HepG2 (cell line): ENCODE measurements at regions not wholly inside any gene's neighbourhood (a gene's known extent, or its start where the extent isn't known, plus 50 kb on each side); places are given as distances from the start of the nearest gene placed in this dataset.

Experiments
- AHR ChIP-seq: IDR thresholded peaks from 2 replicates; pipeline ENCODE4 v1.6.1; 2018; ENCODE audit warnings: missing genetic modification reagents, missing compliant biosample characterization
- EED ChIP-seq: sonication (generic); formaldehyde crosslinking; IDR thresholded peaks from 2 replicates; pipeline ENCODE4 v1.5.0; 2020; ENCODE audit warnings: mild to moderate bottlenecking, missing genetic modification reagents
- FOXK1 ChIP-seq: sonication (generic); formaldehyde crosslinking; IDR thresholded peaks from 2 replicates; pipeline ENCODE4 v1.4.0; 2020; ENCODE audit warnings: low read depth, missing genetic modification reagents, borderline replicate concordance
- MIER3 ChIP-seq: IDR thresholded peaks from 2 replicates; pipeline ENCODE4 v1.6.1; 2016; ENCODE audit warnings: missing compliant biosample characterization, borderline replicate concordance
- MTA1 ChIP-seq: sonication (generic); formaldehyde crosslinking; IDR thresholded peaks from 2 replicates; pipeline ENCODE4 v1.4.0; 2020; ENCODE audit warnings: missing genetic modification reagents, mild to moderate bottlenecking, borderline replicate concordance
- NCOA2 ChIP-seq: sonication (generic); formaldehyde crosslinking; IDR thresholded peaks from 2 replicates; pipeline ENCODE4 v1.8.0; 2022; ENCODE audit warnings: inconsistent platforms
- NFATC3 ChIP-seq: sonication (generic); formaldehyde crosslinking; IDR thresholded peaks from 2 replicates; pipeline ENCODE4 v1.5.1; 2020; ENCODE audit warnings: mild to moderate bottlenecking, missing genetic modification reagents
- SMAD3 ChIP-seq: sonication (generic); formaldehyde crosslinking; IDR thresholded peaks from 2 replicates; pipeline ENCODE4 v1.4.0; 2020; ENCODE audit warnings: missing genetic modification reagents
- SNAI1 ChIP-seq: sonication (generic); formaldehyde crosslinking; IDR thresholded peaks from 2 replicates; pipeline ENCODE4 v1.5.0; 2020; ENCODE audit warnings: mild to moderate bottlenecking, missing genetic modification reagents, borderline replicate concordance
- ZFP36L1 ChIP-seq: sonication (generic); formaldehyde crosslinking; IDR thresholded peaks from 2 replicates; pipeline ENCODE4 v1.8.0; 2022; ENCODE audit warnings: mild to moderate bottlenecking, missing genetic modification reagents, moderate library complexity
- ZFP37 ChIP-seq: sonication (generic); formaldehyde crosslinking; IDR thresholded peaks from 2 replicates; pipeline ENCODE4 v1.4.0; 2020; ENCODE audit warnings: missing genetic modification reagents, borderline replicate concordance
- ZNF101 ChIP-seq: sonication (generic); formaldehyde crosslinking; IDR thresholded peaks from 2 replicates; pipeline ENCODE4 v1.4.0; 2020; ENCODE audit warnings: mild to moderate bottlenecking, low read depth, missing genetic modification reagents, borderline replicate concordance
- ZNF232 ChIP-seq: sonication (generic); formaldehyde crosslinking; IDR thresholded peaks from 2 replicates; pipeline ENCODE4 v1.4.0; 2020; ENCODE audit warnings: missing genetic modification reagents, borderline replicate concordance
- ZNF431 ChIP-seq: sonication (generic); formaldehyde crosslinking; IDR thresholded peaks from 2 replicates; pipeline ENCODE4 v1.9.0; 2022; ENCODE audit warnings: missing genetic modification reagents, low read depth, mild to moderate bottlenecking, borderline replicate concordance
- ZNF674 ChIP-seq: sonication (generic); formaldehyde crosslinking; IDR thresholded peaks from 2 replicates; pipeline ENCODE4 v1.5.0; 2020; ENCODE audit warnings: low read depth, mild to moderate bottlenecking, missing genetic modification reagents
- TF ChIP-seq, protein P1 (sequence below): sonication (generic); formaldehyde crosslinking; IDR thresholded peaks from 2 replicates; pipeline ENCODE4 v1.4.0; 2020; ENCODE audit warnings: missing genetic modification reagents
- TF ChIP-seq, protein P2 (sequence below): IDR thresholded peaks from 2 replicates; pipeline ENCODE4 v1.6.1; 2016; ENCODE audit warnings: missing compliant biosample characterization, missing genetic modification reagents, borderline replicate concordance
- TF ChIP-seq, protein P3 (sequence below): sonication (generic); formaldehyde crosslinking; IDR thresholded peaks from 2 replicates; pipeline ENCODE4 v1.8.0; 2022; ENCODE audit warnings: mild to moderate bottlenecking, missing genetic modification reagents, borderline replicate concordance
- TF ChIP-seq, protein P4 (sequence below), 2 experiments: fragments of 450-650 bp in 1 of 2; sonication (generic) in 1 of 2; formaldehyde crosslinking; IDR thresholded peaks; 2 replicates each; pipeline versions ENCODE4 v1.5.0 to v1.8.0; 2020 to 2022; ENCODE audit warnings: mild to moderate bottlenecking in 1 of 2, missing genetic modification reagents in 1 of 2

DNA sequence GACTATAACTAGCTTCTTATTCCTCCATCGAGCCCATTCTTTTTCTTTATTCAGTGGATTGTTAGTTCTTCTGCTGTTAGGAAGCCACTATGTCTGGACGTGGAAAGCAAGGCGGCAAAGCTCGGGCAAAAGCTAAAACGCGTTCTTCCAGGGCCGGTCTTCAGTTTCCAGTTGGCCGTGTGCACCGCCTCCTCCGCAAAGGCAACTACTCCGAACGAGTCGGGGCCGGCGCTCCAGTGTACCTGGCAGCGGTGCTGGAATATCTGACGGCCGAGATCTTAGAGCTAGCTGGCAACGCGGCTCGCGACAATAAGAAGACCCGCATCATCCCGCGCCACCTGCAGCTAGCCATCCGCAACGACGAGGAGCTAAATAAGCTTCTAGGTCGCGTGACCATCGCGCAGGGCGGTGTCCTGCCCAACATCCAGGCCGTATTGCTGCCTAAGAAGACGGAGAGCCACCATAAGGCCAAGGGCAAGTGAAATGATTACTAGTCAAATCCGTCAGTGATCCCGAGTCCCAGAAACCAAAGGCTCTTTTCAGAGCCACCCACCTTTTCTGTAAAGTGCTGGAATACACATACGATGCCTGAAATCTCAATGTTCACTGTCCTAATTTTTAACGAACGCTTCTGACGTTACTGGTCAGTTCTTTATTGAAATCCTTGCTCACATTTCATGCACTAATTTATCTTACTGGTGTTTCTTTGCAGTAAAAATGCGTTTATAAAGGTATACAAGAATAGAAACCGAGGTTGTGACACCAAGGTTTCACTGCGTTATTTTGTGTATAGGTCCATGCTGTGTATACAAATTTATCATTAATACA lies 129.9 kb downstream of the HFE start (continued):
- TF ChIP-seq, protein P1, sequence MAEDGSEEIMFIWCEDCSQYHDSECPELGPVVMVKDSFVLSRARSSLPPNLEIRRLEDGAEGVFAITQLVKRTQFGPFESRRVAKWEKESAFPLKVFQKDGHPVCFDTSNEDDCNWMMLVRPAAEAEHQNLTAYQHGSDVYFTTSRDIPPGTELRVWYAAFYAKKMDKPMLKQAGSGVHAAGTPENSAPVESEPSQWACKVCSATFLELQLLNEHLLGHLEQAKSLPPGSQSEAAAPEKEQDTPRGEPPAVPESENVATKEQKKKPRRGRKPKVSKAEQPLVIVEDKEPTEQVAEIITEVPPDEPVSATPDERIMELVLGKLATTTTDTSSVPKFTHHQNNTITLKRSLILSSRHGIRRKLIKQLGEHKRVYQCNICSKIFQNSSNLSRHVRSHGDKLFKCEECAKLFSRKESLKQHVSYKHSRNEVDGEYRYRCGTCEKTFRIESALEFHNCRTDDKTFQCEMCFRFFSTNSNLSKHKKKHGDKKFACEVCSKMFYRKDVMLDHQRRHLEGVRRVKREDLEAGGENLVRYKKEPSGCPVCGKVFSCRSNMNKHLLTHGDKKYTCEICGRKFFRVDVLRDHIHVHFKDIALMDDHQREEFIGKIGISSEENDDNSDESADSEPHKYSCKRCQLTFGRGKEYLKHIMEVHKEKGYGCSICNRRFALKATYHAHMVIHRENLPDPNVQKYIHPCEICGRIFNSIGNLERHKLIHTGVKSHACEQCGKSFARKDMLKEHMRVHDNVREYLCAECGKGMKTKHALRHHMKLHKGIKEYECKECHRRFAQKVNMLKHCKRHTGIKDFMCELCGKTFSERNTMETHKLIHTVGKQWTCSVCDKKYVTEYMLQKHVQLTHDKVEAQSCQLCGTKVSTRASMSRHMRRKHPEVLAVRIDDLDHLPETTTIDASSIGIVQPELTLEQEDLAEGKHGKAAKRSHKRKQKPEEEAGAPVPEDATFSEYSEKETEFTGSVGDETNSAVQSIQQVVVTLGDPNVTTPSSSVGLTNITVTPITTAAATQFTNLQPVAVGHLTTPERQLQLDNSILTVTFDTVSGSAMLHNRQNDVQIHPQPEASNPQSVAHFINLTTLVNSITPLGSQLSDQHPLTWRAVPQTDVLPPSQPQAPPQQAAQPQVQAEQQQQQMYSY (CRISPR knock-in tag) = no peak
- TF ChIP-seq SNAI1 (CRISPR knock-in tag) (peak; percentile 47; the same call in 1 of the 2 replicates), NFATC3 (CRISPR knock-in tag) (peak; percentile 34; the same call in 1 of the 2 replicates), ZFP36L1 (CRISPR knock-in tag) (peak; percentile 81), EED (CRISPR knock-in tag) (no peak), ZNF674 (0 out of 2 replicates have a peak, but pooled peaks have one; percentile 22), AHR (peak; percentile 72; the same call in 1 of the 2 replicates), FOXK1 (0 out of 2 replicates have a peak, but pooled peaks have one; percentile 35), ZNF101 (CRISPR knock-in tag) (no peak), NCOA2 (no peak; the same call in none of the 2 replicates), ZFP37 (CRISPR knock-in tag) (no peak), ZNF431 (CRISPR knock-in tag) (peak; percentile 55; the same call in 1 of the 2 replicates), MIER3 (CRISPR knock-in tag) (peak; percentile 63; the same call in 1 of the 2 replicates), MTA1 (no peak), ZNF232 (0 out of 2 replicates have a peak, but pooled peaks have one; percentile 68), SMAD3 (0 out of 2 replicates have a peak, but pooled peaks have one; percentile 26)
- TF ChIP-seq, protein P2, sequence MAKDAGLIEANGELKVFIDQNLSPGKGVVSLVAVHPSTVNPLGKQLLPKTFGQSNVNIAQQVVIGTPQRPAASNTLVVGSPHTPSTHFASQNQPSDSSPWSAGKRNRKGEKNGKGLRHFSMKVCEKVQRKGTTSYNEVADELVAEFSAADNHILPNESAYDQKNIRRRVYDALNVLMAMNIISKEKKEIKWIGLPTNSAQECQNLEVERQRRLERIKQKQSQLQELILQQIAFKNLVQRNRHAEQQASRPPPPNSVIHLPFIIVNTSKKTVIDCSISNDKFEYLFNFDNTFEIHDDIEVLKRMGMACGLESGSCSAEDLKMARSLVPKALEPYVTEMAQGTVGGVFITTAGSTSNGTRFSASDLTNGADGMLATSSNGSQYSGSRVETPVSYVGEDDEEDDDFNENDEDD (CRISPR knock-in tag) = no peak; the same call in none of the 2 replicates
- TF ChIP-seq, protein P3, sequence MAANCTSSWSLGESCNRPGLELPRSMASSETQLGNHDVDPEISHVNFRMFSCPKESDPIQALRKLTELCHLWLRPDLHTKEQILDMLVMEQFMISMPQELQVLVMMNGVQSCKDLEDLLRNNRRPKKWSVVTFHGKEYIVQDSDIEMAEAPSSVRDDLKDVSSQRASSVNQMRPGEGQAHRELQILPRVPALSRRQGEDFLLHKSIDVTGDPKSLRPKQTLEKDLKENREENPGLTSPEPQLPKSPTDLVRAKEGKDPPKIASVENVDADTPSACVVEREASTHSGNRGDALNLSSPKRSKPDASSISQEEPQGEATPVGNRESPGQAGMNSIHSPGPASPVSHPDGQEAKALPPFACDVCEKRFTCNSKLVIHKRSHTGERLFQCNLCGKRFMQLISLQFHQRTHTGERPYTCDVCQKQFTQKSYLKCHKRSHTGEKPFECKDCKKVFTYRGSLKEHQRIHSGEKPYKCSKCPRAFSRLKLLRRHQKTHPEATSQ (CRISPR knock-in tag) = peak; percentile 87; the same call in 1 of the 2 replicates
- TF ChIP-seq, protein P4, sequence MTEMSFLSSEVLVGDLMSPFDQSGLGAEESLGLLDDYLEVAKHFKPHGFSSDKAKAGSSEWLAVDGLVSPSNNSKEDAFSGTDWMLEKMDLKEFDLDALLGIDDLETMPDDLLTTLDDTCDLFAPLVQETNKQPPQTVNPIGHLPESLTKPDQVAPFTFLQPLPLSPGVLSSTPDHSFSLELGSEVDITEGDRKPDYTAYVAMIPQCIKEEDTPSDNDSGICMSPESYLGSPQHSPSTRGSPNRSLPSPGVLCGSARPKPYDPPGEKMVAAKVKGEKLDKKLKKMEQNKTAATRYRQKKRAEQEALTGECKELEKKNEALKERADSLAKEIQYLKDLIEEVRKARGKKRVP (CRISPR knock-in tag; IDR thresholded peaks at IDR 0.05) = peak in 1 of 2 experiments; percentile 41; a peak in 1 of 4 replicates
